Lung microvascular endothelial cell (primary cell): ENCODE measurements at regions not wholly inside any gene's neighbourhood (a gene's known extent, or its start where the extent isn't known, plus 50 kb on each side); places are given as distances from the start of the nearest gene placed in this dataset.

ENCODE experiments used
- DNase-seq, 2 donors: peaks; one replicate each; pipeline versions ENCODE4 v3.0.0 to v3.0.0-alpha.2; 2010; ENCODE audit warnings: low read depth in 2 of 2

- DNase-seq, result no peak
Observed at GRCh38 chr7:41633690-41634089, 69.2 kb downstream of the INHBA start.

GRCh38 chr7:41630741-41631140 is 72.1 kb downstream of the INHBA start:
- peak; percentile 11 to 83 for DNase-seq

GRCh38 chr7:41629711-41630111 is 73.2 kb downstream of the INHBA start:
- DNase-seq, result peak in 1 of 2 donors; percentile 39

- peak in 1 of 2 donors; percentile 22 for DNase-seq
Observed at GRCh38 chr7:41628901-41629300, 74.0 kb downstream of the INHBA start.

GRCh38 chr7:41627645-41628298 is 75.1 kb downstream of the INHBA start:
- no peak for DNase-seq

GRCh38 chr7:41624818-41625217 is 78.1 kb downstream of the INHBA start:
- peak in 1 of 2 donors; percentile 32 for DNase-seq

- DNase-seq, result no peak
Observed at GRCh38 chr7:41621953-41622831, 80.7 kb downstream of the INHBA start.

- no peak for DNase-seq
Observed at GRCh38 chr7:41617987-41618386, 84.9 kb downstream of the INHBA start.

- no peak for DNase-seq
Observed at GRCh38 chr7:41612798-41613197, 90.1 kb downstream of the INHBA start.

- DNase-seq, result no peak
Observed at GRCh38 chr7:41612386-41612785, 90.5 kb downstream of the INHBA start.

GRCh38 chr7:41608447-41608846 is 94.4 kb downstream of the INHBA start:
- no peak for DNase-seq

GRCh38 chr7:41603985-41604384 is 98.9 kb downstream of the INHBA start:
- DNase-seq, result no peak

GRCh38 chr7:41599760-41600159 is 103.1 kb downstream of the INHBA start:
- no peak for DNase-seq

- no peak for DNase-seq
Observed at GRCh38 chr7:41592794-41593193, 110.1 kb downstream of the INHBA start.

- no peak for DNase-seq
Observed at GRCh38 chr7:41592236-41592635, 110.7 kb downstream of the INHBA start.

- DNase-seq, result no peak
Observed at GRCh38 chr7:41590986-41591385, 111.9 kb downstream of the INHBA start.

GRCh38 chr7:41588341-41588740 is 114.5 kb downstream of the INHBA start:
- peak in 1 of 2 donors; percentile 15 for DNase-seq

GRCh38 chr7:41586931-41587640 is 115.8 kb downstream of the INHBA start:
- DNase-seq, result no peak

GRCh38 chr7:41584746-41585145 is 118.1 kb downstream of the INHBA start:
- DNase-seq, result no peak

GRCh38 chr7:41582116-41582515 is 120.8 kb downstream of the INHBA start:
- peak in 1 of 2 donors; percentile 61 for DNase-seq

GRCh38 chr7:41581041-41581440 is 121.8 kb downstream of the INHBA start:
- no peak for DNase-seq
